A673 (cell line): ENCODE measurements at regions not wholly inside any gene's neighbourhood (a gene's known extent, or its start where the extent isn't known, plus 50 kb on each side); places are given as distances from the start of the nearest gene placed in this dataset.

ENCODE experiments used
- EZH2 ChIP-seq: fragments of 200-600 bp; sonication (generic); IDR thresholded peaks from 2 replicates; pipeline ENCODE4 v1.6.1; 2017; ENCODE audit warnings: borderline replicate concordance, low read depth, mild to moderate bottlenecking, mixed read lengths, antibody characterized with exemption, low read length; ENCODE audit not compliant: poor library complexity, severe bottlenecking
- TF ChIP-seq, protein P1 (sequence below): fragments of 300-800, 200-600 bp; sonication (generic); conservative IDR thresholded peaks from 2 replicates; pipeline ENCODE4 v1.5.1; 2017; ENCODE audit warnings: low read depth, mild to moderate bottlenecking, antibody characterized with exemption, low read length, moderate library complexity, mixed read lengths

DNA sequence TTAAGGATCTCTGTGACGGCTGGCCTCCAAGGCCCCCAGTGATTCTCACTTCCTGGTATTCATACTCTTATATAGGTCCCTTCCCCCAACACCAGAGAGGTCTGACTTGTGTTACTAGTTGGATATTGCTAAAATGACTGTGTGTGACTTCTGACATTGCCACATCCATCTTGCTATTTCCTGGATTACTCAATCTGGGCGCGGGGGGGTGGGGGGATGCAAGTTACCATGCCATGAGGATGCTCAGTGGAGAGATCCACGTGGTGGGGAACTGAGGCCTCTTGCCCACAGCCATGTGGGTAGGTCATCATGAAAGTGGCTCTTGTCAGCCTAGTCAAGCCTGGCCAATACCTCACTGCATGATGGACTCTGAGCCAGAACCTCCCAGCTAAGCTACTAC is 117.0 kb downstream of the UBE2U start:
- TF ChIP-seq, protein P1, sequence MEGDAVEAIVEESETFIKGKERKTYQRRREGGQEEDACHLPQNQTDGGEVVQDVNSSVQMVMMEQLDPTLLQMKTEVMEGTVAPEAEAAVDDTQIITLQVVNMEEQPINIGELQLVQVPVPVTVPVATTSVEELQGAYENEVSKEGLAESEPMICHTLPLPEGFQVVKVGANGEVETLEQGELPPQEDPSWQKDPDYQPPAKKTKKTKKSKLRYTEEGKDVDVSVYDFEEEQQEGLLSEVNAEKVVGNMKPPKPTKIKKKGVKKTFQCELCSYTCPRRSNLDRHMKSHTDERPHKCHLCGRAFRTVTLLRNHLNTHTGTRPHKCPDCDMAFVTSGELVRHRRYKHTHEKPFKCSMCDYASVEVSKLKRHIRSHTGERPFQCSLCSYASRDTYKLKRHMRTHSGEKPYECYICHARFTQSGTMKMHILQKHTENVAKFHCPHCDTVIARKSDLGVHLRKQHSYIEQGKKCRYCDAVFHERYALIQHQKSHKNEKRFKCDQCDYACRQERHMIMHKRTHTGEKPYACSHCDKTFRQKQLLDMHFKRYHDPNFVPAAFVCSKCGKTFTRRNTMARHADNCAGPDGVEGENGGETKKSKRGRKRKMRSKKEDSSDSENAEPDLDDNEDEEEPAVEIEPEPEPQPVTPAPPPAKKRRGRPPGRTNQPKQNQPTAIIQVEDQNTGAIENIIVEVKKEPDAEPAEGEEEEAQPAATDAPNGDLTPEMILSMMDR = no peak
- TF ChIP-seq EZH2 = no peak
